Gastrocnemius medialis (tissue), 4 donors: ENCODE measurements at regions not wholly inside any gene's neighbourhood (a gene's known extent, or its start where the extent isn't known, plus 50 kb on each side); places are given as distances from the start of the nearest gene placed in this dataset.

Source experiments
- CTCF ChIP-seq, 5 experiments: fragments of 450-650 bp in 3 of 5; fragments of 200-600 bp in 2 of 5; sonication (generic) in 2 of 5; IDR thresholded peaks in 4 of 5; conservative IDR thresholded peaks in 1 of 5; 1 replicate in 4 of 5; 2 replicates in 1 of 5; pipeline ENCODE4 v1.5.1; 2016 to 2019; ENCODE audit warnings: antibody characterized with exemption in 5 of 5, mild to moderate bottlenecking in 3 of 5, moderate library complexity in 3 of 5
- POLR2A ChIP-seq, 2 donors: fragments of 450-650 bp; IDR thresholded peaks; one replicate each; pipeline ENCODE4 v1.6.1; 2017; ENCODE audit warnings: antibody characterized with exemption in 2 of 2, mild to moderate bottlenecking in 2 of 2, moderate library complexity in 2 of 2

- no peak for TF ChIP-seq CTCF (IDR thresholded peaks at IDR 0.05 in 4 of 5, conservative IDR thresholded peaks at IDR 0.05 in 1 of 5)
- TF ChIP-seq POLR2A (IDR thresholded peaks at IDR 0.05), result no peak
These were observed 483.5 kb downstream of the BRD1 start for GRCh38 chr22:49344161-49344560.
